T-helper 1 cell treated with Interleukin-12 subunit alpha and Interleukin-12 subunit beta and Interleukin-4 antibody, amounts not matched to agents 30 ng/mL and 1 ng/mL, for 36 hours (primary cell): ENCODE measurements at regions not wholly inside any gene's neighbourhood (a gene's known extent, or its start where the extent isn't known, plus 50 kb on each side); places are given as distances from the start of the nearest gene placed in this dataset.
"Not testable (repeated sequence)": the region's sequence is repeated elsewhere in the genome, so short reads cannot be mapped to it uniquely, and the experiment has no call there.

Experiments used
- intact Hi-C: fragments of 100-400 bp; cut with micrococcal nuclease; formaldehyde crosslinking; loops from one replicate; pipeline ENCODE4 v1.15.1; 2024

GRCh38 chr7:150046290-150047194, 172.8 kb downstream of the ATP6V0E2 start:
- intact Hi-C loops: loop anchor here (5.0 kb wide), 1 partner anchor 164 kb away; no protein-coding TSS in a partner anchor

GRCh38 chr7:150047329-150047728, 173.6 kb downstream of the ATP6V0E2 start:
- intact Hi-C loops: loop anchor here (5.0 kb wide), 1 partner anchor 165 kb away; no protein-coding TSS in a partner anchor

DNA sequence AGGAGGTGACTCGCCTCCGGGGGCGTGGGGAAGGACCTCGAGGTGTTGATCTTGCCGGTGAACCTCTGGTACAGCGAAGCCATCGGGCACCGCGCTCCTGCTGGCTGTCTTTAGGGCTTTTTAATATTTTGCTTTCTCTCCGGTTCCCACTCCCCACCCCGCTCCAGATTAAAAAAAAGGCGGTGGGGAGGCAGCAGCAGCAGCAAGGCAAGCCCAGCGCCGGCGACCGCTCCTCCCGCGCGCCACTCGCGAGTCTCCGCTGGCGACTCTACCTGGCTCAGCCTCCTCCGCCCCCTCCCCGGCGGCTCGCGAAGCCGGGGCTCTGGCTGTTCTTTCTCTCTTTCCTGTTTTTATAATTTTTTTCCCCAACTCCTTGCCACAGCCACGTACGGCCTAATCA, 174.0 kb downstream of the ATP6V0E2 start:
- intact Hi-C loops: loop anchor here (5.0 kb wide), 1 partner anchor 165 kb away; no protein-coding TSS in a partner anchor

- intact Hi-C loops: loop anchor here (5.0 kb wide), 1 partner anchor 166 kb away; no protein-coding TSS in a partner anchor
These were observed 174.7 kb downstream of the ATP6V0E2 start for GRCh38 chr7:150048244-150049011.

- intact Hi-C loops: loop anchor here (5.0 kb wide), 1 partner anchor 167 kb away; no protein-coding TSS in a partner anchor
These were observed 175.4 kb downstream of the ATP6V0E2 start for GRCh38 chr7:150049012-150049655.

- intact Hi-C loops: not testable (repeated sequence)
These were observed 179.6 kb downstream of the ATP6V0E2 start for GRCh38 chr7:150053396-150053795.

- intact Hi-C loops: not testable (repeated sequence)
These were observed 180.5 kb downstream of the ATP6V0E2 start for GRCh38 chr7:150054242-150054641.

- intact Hi-C loops: loop anchor here (10.0 kb wide), 1 partner anchor 214 kb away; no protein-coding TSS in a partner anchor
These were observed 186.8 kb downstream of the ATP6V0E2 start for GRCh38 chr7:150060259-150061221.

- intact Hi-C loops: loop anchor here (10.0 kb wide), 1 partner anchor 212 kb away; no protein-coding TSS in a partner anchor
These were observed 189.4 kb downstream of the ATP6V0E2 start for GRCh38 chr7:150063195-150063594.

DNA sequence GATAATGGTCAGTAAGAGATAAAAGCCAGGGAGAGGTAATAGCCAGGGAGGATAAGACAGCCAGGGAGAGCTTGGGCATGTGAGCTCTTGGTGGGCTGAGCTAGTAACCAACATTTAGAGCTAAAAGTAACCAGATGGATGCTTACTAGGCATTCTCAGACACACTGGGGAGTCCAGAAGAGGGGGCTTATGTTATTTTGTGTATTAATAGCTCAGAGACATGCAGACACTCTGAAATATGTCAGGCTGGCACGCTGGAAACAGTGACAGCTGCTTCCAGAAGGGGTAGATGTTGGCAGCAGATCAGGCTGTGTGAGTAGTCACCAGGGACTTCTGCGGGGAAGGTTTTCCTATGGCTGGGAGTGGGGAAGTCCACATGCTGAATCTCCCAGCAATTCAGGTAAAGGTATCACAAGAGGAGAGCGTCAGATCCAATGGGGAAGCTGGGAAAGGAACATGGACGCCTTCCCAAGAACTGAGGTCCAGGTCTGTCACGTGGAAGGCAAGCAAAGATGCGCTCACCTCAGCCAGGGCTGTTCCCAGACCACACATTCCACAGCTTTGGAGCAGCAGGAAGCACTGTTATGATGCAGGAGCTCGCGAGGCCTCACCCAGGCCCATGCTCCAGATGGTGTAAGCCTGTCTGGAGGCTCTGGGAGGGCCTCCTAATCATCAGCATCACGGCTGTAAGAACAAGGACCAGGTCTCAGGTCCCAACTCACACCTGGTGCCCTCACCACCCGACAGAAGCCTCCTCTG, 196.0 kb downstream of the ATP6V0E2 start:
- intact Hi-C loops: loop anchor here (10.0 kb wide), 1 partner anchor 205 kb away; no protein-coding TSS in a partner anchor

DNA sequence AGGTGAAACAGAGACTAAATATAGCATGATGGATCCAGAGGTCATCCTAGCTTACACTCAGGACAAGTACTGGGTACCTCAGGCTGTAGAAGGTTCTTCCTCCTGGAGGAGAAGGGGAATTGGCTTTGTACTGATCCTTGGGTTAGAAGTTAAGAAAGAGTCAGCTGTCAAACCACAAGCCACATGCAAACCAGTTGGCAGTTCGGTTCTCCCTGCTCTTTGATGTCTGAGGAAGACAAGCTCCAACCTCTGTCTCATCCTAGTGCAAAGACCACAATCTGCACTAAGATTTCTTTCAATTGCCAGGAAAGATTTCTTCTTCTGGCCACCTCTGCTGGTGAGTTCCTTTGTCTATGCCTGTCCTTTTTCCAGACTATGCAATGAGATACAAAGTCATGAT, 203.8 kb downstream of the ATP6V0E2 start:
- intact Hi-C loops: not testable (repeated sequence)

- intact Hi-C loops: not testable (repeated sequence)
These were observed 208.1 kb downstream of the ATP6V0E2 start for GRCh38 chr7:150081865-150082264.

GRCh38 chr7:150084724-150085123, 211.0 kb downstream of the ATP6V0E2 start:
- intact Hi-C loops: not testable (repeated sequence)

DNA sequence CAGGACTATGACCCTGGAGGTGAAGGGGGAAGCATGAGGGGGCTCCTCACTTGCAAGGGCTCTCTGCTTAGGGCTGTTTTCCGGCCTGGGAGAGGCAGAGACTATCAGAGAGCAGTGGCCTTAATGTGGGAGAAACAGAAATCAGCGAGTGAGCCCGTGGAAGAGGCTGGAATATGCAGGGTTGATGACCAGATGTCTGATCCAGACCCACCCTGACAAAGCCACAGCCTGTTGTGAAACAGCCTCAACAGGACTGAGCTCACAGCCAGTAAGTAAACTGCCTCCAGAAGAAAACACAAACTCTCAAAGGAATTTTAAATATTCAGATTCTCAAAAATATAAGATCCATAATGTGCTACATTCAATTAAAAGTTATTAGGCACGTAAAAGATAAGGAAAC, 213.7 kb downstream of the ATP6V0E2 start:
- intact Hi-C loops: not testable (repeated sequence)

DNA sequence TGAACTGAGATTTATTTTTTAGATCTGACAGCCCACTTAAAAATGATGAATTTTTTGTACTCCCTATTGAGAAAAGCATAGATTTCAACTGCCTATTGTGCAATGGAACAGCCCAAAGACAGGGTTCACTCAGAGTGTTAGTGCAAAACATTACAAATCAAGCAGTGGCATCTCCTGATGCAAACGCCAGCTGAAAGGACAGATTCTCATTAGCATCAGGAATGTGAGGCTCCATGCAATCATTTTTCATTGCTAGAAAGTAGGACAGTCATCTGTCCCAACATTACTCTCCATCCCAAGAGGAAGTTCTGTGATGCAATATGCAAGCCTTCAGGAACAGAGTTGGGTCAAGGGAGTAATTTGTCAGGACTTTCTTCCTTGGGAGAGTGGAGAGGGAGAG, 215.4 kb downstream of the ATP6V0E2 start:
- intact Hi-C loops: not testable (repeated sequence)

DNA sequence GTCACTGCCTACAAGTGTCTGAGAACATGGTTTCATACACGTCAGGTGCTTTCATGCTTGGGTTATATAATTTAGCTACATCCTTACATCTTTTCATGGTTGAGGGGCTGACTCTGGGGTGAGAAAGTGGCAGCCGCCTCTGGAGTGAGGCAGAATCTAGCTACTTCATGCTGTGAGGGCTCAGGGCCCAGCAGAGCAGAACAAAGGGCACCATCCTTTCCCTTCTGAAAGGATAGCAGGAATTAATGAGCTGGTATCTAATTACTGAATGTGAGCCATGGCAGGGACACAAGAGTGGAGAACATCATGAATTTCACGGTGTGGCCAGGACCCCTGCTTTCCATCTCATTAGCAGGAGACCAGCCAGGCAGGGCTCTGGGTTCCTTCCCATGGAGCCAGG, 217.0 kb downstream of the ATP6V0E2 start:
- intact Hi-C loops: not testable (repeated sequence)

- intact Hi-C loops: not testable (repeated sequence)
These were observed 220.1 kb downstream of the ATP6V0E2 start for GRCh38 chr7:150093897-150094296.

DNA sequence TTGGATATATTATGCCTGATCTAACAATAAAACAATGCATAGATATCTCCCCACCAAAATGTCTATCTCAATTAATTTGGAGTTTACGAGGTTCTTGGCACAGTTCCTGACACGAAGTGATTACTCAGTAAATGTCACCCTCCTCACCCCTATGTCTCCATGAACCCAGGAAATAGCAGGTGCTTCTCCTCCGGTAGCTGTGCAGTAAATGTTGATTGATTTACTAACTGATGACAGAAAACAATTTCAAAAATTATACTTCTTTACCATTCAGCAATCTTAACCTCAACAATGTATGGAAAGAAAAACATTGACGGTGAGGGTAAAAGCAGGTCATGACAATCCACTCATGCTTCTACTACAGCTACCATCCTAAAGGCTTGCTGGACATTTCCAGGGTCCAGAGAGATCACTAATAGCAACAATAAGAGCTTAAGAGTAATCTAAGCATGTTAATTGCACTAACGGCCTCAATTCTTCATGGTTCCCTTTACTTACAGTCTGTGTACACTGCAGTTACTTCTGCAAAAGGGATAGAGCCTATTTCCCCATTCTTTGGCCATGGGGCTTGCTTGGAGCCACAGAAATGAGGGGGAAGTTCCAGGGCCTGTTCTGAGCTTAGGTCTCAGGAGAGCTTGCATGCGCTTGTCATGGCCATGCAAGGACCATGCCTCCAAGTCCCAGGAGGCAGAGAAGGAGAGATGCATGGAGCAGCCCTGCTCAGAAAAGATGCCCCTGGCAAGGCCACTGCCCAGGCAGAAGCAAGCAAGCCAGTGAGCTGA, 222.6 kb downstream of the ATP6V0E2 start:
- intact Hi-C loops: not testable (repeated sequence)
